GM18508 (cell line): ENCODE measurements at regions not wholly inside any gene's neighbourhood (a gene's known extent, or its start where the extent isn't known, plus 50 kb on each side); places are given as distances from the start of the nearest gene placed in this dataset.
"Not testable (repeated sequence)": the region's sequence is repeated elsewhere in the genome, so short reads cannot be mapped to it uniquely, and the experiment has no call there.

Experiments
- ATAC-seq: cut with Tn5 transposase; IDR thresholded peaks from one replicate; pipeline ENCODE4 v1.9.1; 2021; ENCODE audit warnings: moderate number of reproducible peaks; ENCODE audit not compliant: insufficient read depth, unreplicated experiment

- no peak for ATAC-seq
Measured at GRCh38 chr1:229154811-229155210, 116.1 kb upstream of the RAB4A start.

- ATAC-seq = no peak
Measured at GRCh38 chr1:229155472-229155871, 115.4 kb upstream of the RAB4A start.

GRCh38 chr1:229156872-229157271 lies 114.0 kb upstream of the RAB4A start:
- no peak for ATAC-seq

- ATAC-seq = no peak
Measured at GRCh38 chr1:229157480-229157879, 113.4 kb upstream of the RAB4A start.

- no peak for ATAC-seq
Measured at GRCh38 chr1:229158341-229158921, 112.5 kb upstream of the RAB4A start.

- ATAC-seq = no peak
Measured at GRCh38 chr1:229158927-229159326, 112.0 kb upstream of the RAB4A start.

- ATAC-seq = no peak
Measured at GRCh38 chr1:229159668-229160544, 111.0 kb upstream of the RAB4A start.

- ATAC-seq = no peak
Measured at GRCh38 chr1:229161740-229162139, 109.2 kb upstream of the RAB4A start.

- ATAC-seq = no peak
Measured at GRCh38 chr1:229162825-229163515, 107.9 kb upstream of the RAB4A start.

GRCh38 chr1:229164348-229164747 lies 106.6 kb upstream of the RAB4A start:
- ATAC-seq = no peak

- no peak for ATAC-seq
Measured at GRCh38 chr1:229164836-229165735, 105.8 kb upstream of the RAB4A start.

- ATAC-seq = no peak
Measured at GRCh38 chr1:229167318-229167717, 103.6 kb upstream of the RAB4A start.

- ATAC-seq = no peak
Measured at GRCh38 chr1:229169399-229169798, 101.5 kb upstream of the RAB4A start.

GRCh38 chr1:229170274-229170673 lies 100.6 kb upstream of the RAB4A start:
- ATAC-seq = no peak

GRCh38 chr1:229170778-229171505 lies 100.0 kb upstream of the RAB4A start:
- no peak for ATAC-seq

- no peak for ATAC-seq
Measured at GRCh38 chr1:229171934-229172333, 99.0 kb upstream of the RAB4A start.

- ATAC-seq = not testable (repeated sequence)
Measured at GRCh38 chr1:229173491-229174476, 97.1 kb upstream of the RAB4A start.

- not testable (repeated sequence) for ATAC-seq
Measured at GRCh38 chr1:229175297-229175696, 95.6 kb upstream of the RAB4A start.
